MG63 (cell line): ENCODE measurements at regions not wholly inside any gene's neighbourhood (a gene's known extent, or its start where the extent isn't known, plus 50 kb on each side); places are given as distances from the start of the nearest gene placed in this dataset.

ENCODE experiments used
- DNase-seq: peaks from one replicate; pipeline ENCODE4 v3.0.0-alpha.2; 2020
- H3K27me3 ChIP-seq: fragments of 250-450 bp; sonication (Bioruptor Pico); 2 replicates; pipeline ENCODE4 v1.5.1; 2020; ENCODE audit warnings: mild to moderate bottlenecking, moderate library complexity
- H3K36me3 ChIP-seq: fragments of 250-450 bp; sonication (Bioruptor Pico); 2 replicates; pipeline ENCODE4 v1.5.1; 2020; ENCODE audit warnings: mild to moderate bottlenecking, moderate library complexity
- H3K4me3 ChIP-seq: fragments of 250-450 bp; sonication (Bioruptor Pico); 2 replicates; pipeline ENCODE4 v1.5.1; 2020; ENCODE audit warnings: mild to moderate bottlenecking, moderate library complexity
- H3K9me3 ChIP-seq: fragments of 250-450 bp; sonication (Bioruptor Pico); 2 replicates; pipeline ENCODE4 v1.5.1; 2020; ENCODE audit warnings: mild to moderate bottlenecking, moderate library complexity

GRCh38 chr22:48494968-48495750 lies 1332.5 kb downstream of the BRD1 start:
- Histone ChIP-seq H3K36me3 (no peaks in the 10 kb centered on the region), H3K4me3 (no peak overlapping the region), H3K27me3 (0 out of 2 replicates have a peak, but pooled peaks cover under 1% of the 10 kb centered on the region), H3K9me3 (no peaks in the 10 kb centered on the region)
- DNase-seq: no peak

- DNase-seq: no peak
- H3K9me3 ChIP-seq: no peaks in the 10 kb centered on the region
- H3K36me3 ChIP-seq: no peaks in the 10 kb centered on the region
- no peak overlapping the region for H3K4me3 ChIP-seq
- 0 out of 2 replicates have a peak, but pooled peaks cover 3% of the 10 kb centered on the region for H3K27me3 ChIP-seq
Measured at GRCh38 chr22:48494256-48494967, 1333.3 kb downstream of the BRD1 start.

- Histone ChIP-seq H3K36me3 (no peaks in the 10 kb centered on the region), H3K9me3 (no peaks in the 10 kb centered on the region), H3K4me3 (no peak overlapping the region), H3K27me3 (peaks cover 6% of the 10 kb centered on the region; the same call in 1 of the 2 replicates)
- DNase-seq: no peak
Measured at GRCh38 chr22:48493733-48494132, 1333.9 kb downstream of the BRD1 start.

- Histone ChIP-seq H3K4me3 (no peak overlapping the region), H3K27me3 (peaks cover 8% of the 10 kb centered on the region; the same call in 1 of the 2 replicates), H3K9me3 (no peaks in the 10 kb centered on the region), H3K36me3 (no peaks in the 10 kb centered on the region)
- DNase-seq: peak; percentile 53
Measured at GRCh38 chr22:48492366-48493320, 1335.0 kb downstream of the BRD1 start.

- Histone ChIP-seq H3K4me3 (no peak overlapping the region), H3K27me3 (peaks cover 8% of the 10 kb centered on the region; the same call in 1 of the 2 replicates), H3K9me3 (no peaks in the 10 kb centered on the region), H3K36me3 (no peaks in the 10 kb centered on the region)
- DNase-seq: no peak
Measured at GRCh38 chr22:48491451-48491941, 1336.2 kb downstream of the BRD1 start.

- H3K27me3 ChIP-seq: peaks cover 8% of the 10 kb centered on the region; the same call in 1 of the 2 replicates
- no peaks in the 10 kb centered on the region for H3K36me3 ChIP-seq
- H3K9me3 ChIP-seq: no peaks in the 10 kb centered on the region
- H3K4me3 ChIP-seq: peak overlapping the region; percentile 38; the same call in 1 of the 2 replicates
- DNase-seq: no peak
Measured at GRCh38 chr22:48490500-48491411, 1336.9 kb downstream of the BRD1 start.

- H3K4me3 ChIP-seq: peak overlapping the region; percentile 38; the same call in 1 of the 2 replicates
- H3K9me3 ChIP-seq: no peaks in the 10 kb centered on the region
- peaks cover 8% of the 10 kb centered on the region; the same call in 1 of the 2 replicates for H3K27me3 ChIP-seq
- peak; percentile 23 for DNase-seq
- H3K36me3 ChIP-seq: no peaks in the 10 kb centered on the region
Measured at GRCh38 chr22:48489551-48490499, 1337.8 kb downstream of the BRD1 start.

DNA sequence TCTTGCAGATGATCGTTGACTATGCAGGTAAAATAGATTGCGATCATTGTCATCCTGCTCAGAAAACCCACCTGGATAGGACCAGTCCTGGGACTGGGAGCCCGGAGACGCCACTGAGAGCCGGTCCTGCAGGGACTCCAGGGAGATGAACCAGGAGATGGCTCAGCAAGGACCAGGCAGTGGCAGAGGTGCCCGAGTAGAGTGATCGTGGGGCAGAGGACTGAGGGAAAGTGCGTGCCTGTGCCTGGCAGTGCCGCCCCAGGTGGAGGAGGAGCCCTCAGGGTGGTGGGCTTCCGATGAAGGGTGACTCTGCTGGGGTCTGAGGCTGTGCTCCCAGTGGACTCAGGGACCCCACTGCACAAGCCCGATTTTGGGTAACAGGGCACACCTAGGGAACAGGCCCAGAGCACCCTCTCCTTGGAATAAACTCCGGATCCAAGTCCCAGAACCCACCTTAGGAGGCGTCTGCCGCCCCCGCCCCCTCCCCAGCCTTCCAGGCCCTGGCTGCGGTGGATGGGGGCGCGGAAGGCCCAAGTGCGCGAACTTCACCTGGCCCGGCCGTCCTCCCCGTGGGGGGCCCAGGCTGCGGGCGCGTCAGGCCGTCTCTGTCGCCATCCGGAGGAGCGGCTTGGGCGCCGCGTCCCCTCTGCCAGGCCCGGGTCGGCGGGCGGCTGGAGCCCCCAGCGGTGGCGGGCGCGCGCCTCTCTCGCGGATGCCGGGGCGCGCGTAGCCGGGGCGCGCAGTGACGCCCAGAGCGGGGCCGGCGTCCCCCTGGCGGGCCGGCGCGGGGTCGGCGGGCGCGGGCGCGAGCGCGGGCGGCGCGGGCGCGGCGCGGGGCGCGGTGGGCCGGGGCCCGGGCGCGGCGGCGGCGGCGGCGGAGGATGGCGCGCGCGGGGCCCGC lies 1338.8 kb downstream of the BRD1 start:
- no peak for DNase-seq
- Histone ChIP-seq H3K4me3 (no peak overlapping the region), H3K36me3 (no peaks in the 10 kb centered on the region), H3K9me3 (no peaks in the 10 kb centered on the region), H3K27me3 (peaks cover 8% of the 10 kb centered on the region; the same call in 1 of the 2 replicates)

DNA sequence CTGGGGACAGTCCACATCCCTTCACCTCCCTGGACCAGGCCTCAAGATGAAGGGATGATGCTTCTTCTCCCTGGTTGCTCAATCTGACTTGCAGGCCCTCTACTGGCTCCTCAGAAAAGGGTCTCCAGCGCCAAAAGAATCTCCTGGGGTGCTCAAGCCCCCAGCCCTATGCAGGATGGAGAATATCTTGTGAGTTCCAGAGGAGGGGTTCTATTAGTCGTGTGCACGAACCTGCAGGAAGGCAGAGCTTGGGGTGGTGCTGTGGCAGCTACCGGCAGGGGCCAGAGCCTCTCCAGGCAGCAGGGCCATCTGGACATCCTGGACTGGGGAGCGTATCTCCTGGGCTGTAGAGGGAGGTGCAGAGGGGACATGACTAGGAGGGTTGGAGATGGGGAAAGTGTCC lies 1339.5 kb downstream of the BRD1 start:
- DNase-seq: no peak
- H3K27me3 ChIP-seq: peaks cover 8% of the 10 kb centered on the region; the same call in 1 of the 2 replicates
- no peak overlapping the region for H3K4me3 ChIP-seq
- no peaks in the 10 kb centered on the region for H3K36me3 ChIP-seq
- H3K9me3 ChIP-seq: no peaks in the 10 kb centered on the region

DNA sequence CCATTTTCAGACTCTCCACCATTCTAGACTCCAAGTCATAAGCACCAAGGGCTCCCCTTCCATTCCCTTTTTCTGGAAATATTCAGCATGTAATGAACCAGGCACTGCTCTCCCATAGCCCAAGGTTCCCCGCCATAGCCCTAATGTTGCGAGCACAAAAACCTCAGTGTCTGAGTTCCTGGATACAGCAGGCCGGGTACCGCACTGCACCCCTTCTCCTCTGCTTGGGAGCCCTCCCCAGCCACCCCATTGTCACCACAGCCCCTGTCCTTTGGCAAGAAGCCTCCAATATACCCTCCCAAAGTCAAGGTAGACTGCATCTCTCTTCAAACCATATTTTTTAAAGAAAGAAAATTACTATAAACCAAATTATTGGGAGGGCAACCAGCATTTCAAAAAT lies 1341.1 kb downstream of the BRD1 start:
- DNase-seq: no peak
- no peaks in the 10 kb centered on the region for H3K36me3 ChIP-seq

DNA sequence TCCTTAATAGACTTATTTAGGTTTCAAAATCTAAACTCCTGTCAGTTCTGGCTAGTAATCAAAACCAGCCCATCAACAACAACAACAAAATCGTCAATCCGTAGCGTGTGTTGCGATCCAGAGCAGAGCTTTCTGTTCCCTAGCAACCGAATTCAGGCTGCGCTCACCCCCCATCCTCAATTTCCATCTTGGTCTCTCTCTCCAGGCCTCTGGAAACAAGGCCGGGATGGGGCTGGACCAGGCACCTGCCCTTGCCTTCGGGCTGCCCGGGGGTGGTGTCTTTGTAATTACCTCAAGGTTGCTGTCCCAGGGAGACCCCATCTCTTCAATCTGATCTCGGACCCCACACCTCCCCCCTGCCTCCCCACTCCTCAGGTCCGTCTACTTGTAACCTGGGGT lies 1341.5 kb downstream of the BRD1 start:
- Histone ChIP-seq H3K27me3 (peaks cover 8% of the 10 kb centered on the region; the same call in 1 of the 2 replicates), H3K36me3 (no peaks in the 10 kb centered on the region), H3K4me3 (no peak overlapping the region), H3K9me3 (no peaks in the 10 kb centered on the region)
- DNase-seq: no peak

More for the DNA sequence above, 1341.1 kb downstream of the BRD1 start:
- H3K4me3 ChIP-seq: no peak overlapping the region
- peaks cover 8% of the 10 kb centered on the region; the same call in 1 of the 2 replicates for H3K27me3 ChIP-seq
- no peaks in the 10 kb centered on the region for H3K9me3 ChIP-seq

GRCh38 chr22:48485149-48486133 lies 1342.2 kb downstream of the BRD1 start:
- Histone ChIP-seq H3K27me3 (peaks cover 8% of the 10 kb centered on the region; the same call in 1 of the 2 replicates), H3K4me3 (no peak overlapping the region), H3K9me3 (no peaks in the 10 kb centered on the region), H3K36me3 (no peaks in the 10 kb centered on the region)
- no peak for DNase-seq
